ENCODE measurements at regions not wholly inside any gene's neighbourhood (a gene's known extent, or its start where the extent isn't known, plus 50 kb on each side); places are given as distances from the start of the nearest gene placed in this dataset.

- no peaks in the 10 kb centered on the region for H3K36me3 Mint-ChIP-seq
- no peaks in the 10 kb centered on the region for H3K9me3 Mint-ChIP-seq
- no peak overlapping the region for H3K4me3 Mint-ChIP-seq
- no peak for DNase-seq (ENCODE audit: extremely low spot score, unreplicated experiment)
- H3K4me1 Mint-ChIP-seq (ENCODE audit: unreplicated experiment): no peaks in the 10 kb centered on the region
- no peak overlapping the region for H3K27ac Mint-ChIP-seq
- peaks cover 9% of the 10 kb centered on the region for H3K27me3 Mint-ChIP-seq
- no peak for TF ChIP-seq CTCF (conservative IDR thresholded peaks at IDR 0.05)
Observed at GRCh38 chr7:32161708-32162107, 91.5 kb upstream of the PDE1C start.

- H3K36me3 Mint-ChIP-seq: no peaks in the 10 kb centered on the region
- H3K27ac Mint-ChIP-seq: no peak overlapping the region
- no peaks in the 10 kb centered on the region for H3K9me3 Mint-ChIP-seq
- no peak for TF ChIP-seq CTCF (conservative IDR thresholded peaks at IDR 0.05)
- DNase-seq (ENCODE audit: extremely low spot score, unreplicated experiment): no peak
- peaks cover 15% of the 10 kb centered on the region for H3K27me3 Mint-ChIP-seq
- no peak overlapping the region for H3K4me3 Mint-ChIP-seq
- no peaks in the 10 kb centered on the region for H3K4me1 Mint-ChIP-seq (ENCODE audit: unreplicated experiment)
Observed at GRCh38 chr7:32158751-32159745, 88.8 kb upstream of the PDE1C start.

GRCh38 chr7:32158076-32158475 lies 87.9 kb upstream of the PDE1C start:
- H3K9me3 Mint-ChIP-seq: no peaks in the 10 kb centered on the region
- H3K4me1 Mint-ChIP-seq (ENCODE audit: unreplicated experiment): no peaks in the 10 kb centered on the region
- H3K36me3 Mint-ChIP-seq: no peaks in the 10 kb centered on the region

GRCh38 chr7:32155712-32156111 lies 85.5 kb upstream of the PDE1C start:
- H3K4me1 Mint-ChIP-seq (ENCODE audit: unreplicated experiment): no peaks in the 10 kb centered on the region
- peaks cover 21% of the 10 kb centered on the region for H3K27me3 Mint-ChIP-seq
- no peaks in the 10 kb centered on the region for H3K36me3 Mint-ChIP-seq
- no peaks in the 10 kb centered on the region for H3K9me3 Mint-ChIP-seq
- TF ChIP-seq CTCF (conservative IDR thresholded peaks at IDR 0.05): no peak
- H3K27ac Mint-ChIP-seq: no peak overlapping the region
- no peak overlapping the region for H3K4me3 Mint-ChIP-seq
- DNase-seq (ENCODE audit: extremely low spot score, unreplicated experiment): no peak

More at GRCh38 chr7:32158076-32158475, 87.9 kb upstream of the PDE1C start:
- DNase-seq (ENCODE audit: extremely low spot score, unreplicated experiment): no peak
- no peak for TF ChIP-seq CTCF (conservative IDR thresholded peaks at IDR 0.05)
- no peak overlapping the region for H3K27ac Mint-ChIP-seq
- no peak overlapping the region for H3K4me3 Mint-ChIP-seq
- peaks cover 20% of the 10 kb centered on the region for H3K27me3 Mint-ChIP-seq

- Mint-ChIP-seq H3K27me3 (peaks cover 24% of the 10 kb centered on the region), H3K4me3 (no peak overlapping the region), H3K27ac (no peak overlapping the region), H3K4me1 (ENCODE audit: unreplicated experiment) (no peaks in the 10 kb centered on the region), H3K9me3 (no peaks in the 10 kb centered on the region), H3K36me3 (no peaks in the 10 kb centered on the region)
- DNase-seq (ENCODE audit: extremely low spot score, unreplicated experiment): no peak
- no peak for TF ChIP-seq CTCF (conservative IDR thresholded peaks at IDR 0.05)
Observed at GRCh38 chr7:32154797-32155196, 84.6 kb upstream of the PDE1C start.
